ENCODE measurements at regions not wholly inside any gene's neighbourhood (a gene's known extent, or its start where the extent isn't known, plus 50 kb on each side); places are given as distances from the start of the nearest gene placed in this dataset.

- H3K27ac ChIP-seq (ENCODE audit: low read depth in 1 of 2, low read length in 2 of 2): no peak overlapping the region
- ATAC-seq (ENCODE audit: poor library complexity) (no peak), DNase-seq (no peak)
- H3K4me1 Mint-ChIP-seq (ENCODE audit: low read depth): no peaks in the 10 kb centered on the region
- H3K9me3 ChIP-seq (ENCODE audit: control insufficient read depth in 1 of 2, insufficient read depth in 1 of 2, low read length in 2 of 2): no peaks in the 10 kb centered on the region
- H3K27me3 Mint-ChIP-seq: no peaks in the 10 kb centered on the region
- no peaks in the 10 kb centered on the region for H3K36me3 ChIP-seq (ENCODE audit: insufficient read depth, low read length)
- H3K27ac Mint-ChIP-seq: no peak overlapping the region
- H3K4me3 ChIP-seq (ENCODE audit: low read length): no peak overlapping the region
- H3K9me3 Mint-ChIP-seq: no peaks in the 10 kb centered on the region
- no peak overlapping the region for H3K4me3 Mint-ChIP-seq
- no peaks in the 10 kb centered on the region for H3K4me1 ChIP-seq (ENCODE audit: insufficient read depth, low read length)
- ChIA-PET CTCF (no interaction called here), POLR2A (no interaction called here)
- no peaks in the 10 kb centered on the region for H3K36me3 Mint-ChIP-seq (ENCODE audit: low read depth)
- no peak for TF ChIP-seq CTCF (IDR thresholded peaks at IDR 0.05)
- intact Hi-C loops (cut with DNase I, micrococcal nuclease): no loop called here
- no peaks in the 10 kb centered on the region for H3K27me3 ChIP-seq (ENCODE audit: control insufficient read depth in 1 of 2, insufficient read depth in 2 of 2, low read length in 2 of 2)
Measured at GRCh38 chr21:38621132-38621531, 122.9 kb upstream of the ERG start.

GRCh38 chr21:38622081-38622826, 124.0 kb upstream of the ERG start:
- no peak overlapping the region for H3K4me3 Mint-ChIP-seq
- no peaks in the 10 kb centered on the region for H3K36me3 Mint-ChIP-seq (ENCODE audit: low read depth)
- ATAC-seq (ENCODE audit: poor library complexity): no peak

GRCh38 chr21:38622827-38623209, 124.5 kb upstream of the ERG start:
- ATAC-seq (ENCODE audit: poor library complexity): no peak
- no peak for TF ChIP-seq CTCF (IDR thresholded peaks at IDR 0.05)
- Histone ChIP-seq H3K27me3 (ENCODE audit: control insufficient read depth in 1 of 2, insufficient read depth in 2 of 2, low read length in 2 of 2) (no peaks in the 10 kb centered on the region), H3K36me3 (ENCODE audit: insufficient read depth, low read length) (no peaks in the 10 kb centered on the region), H3K9me3 (ENCODE audit: control insufficient read depth in 1 of 2, insufficient read depth in 1 of 2, low read length in 2 of 2) (no peaks in the 10 kb centered on the region), H3K4me1 (ENCODE audit: insufficient read depth, low read length) (no peaks in the 10 kb centered on the region), H3K27ac (ENCODE audit: low read depth in 1 of 2, low read length in 2 of 2) (no peak overlapping the region), H3K4me3 (ENCODE audit: low read length) (no peak overlapping the region)
- CTCF ChIA-PET: no interaction called here
- intact Hi-C loops (cut with DNase I, micrococcal nuclease): no loop called here
- POLR2A ChIA-PET: no interaction called here
- H3K4me3 Mint-ChIP-seq: no peak overlapping the region
- no peak overlapping the region for H3K27ac Mint-ChIP-seq
- no peaks in the 10 kb centered on the region for H3K27me3 Mint-ChIP-seq
- H3K4me1 Mint-ChIP-seq (ENCODE audit: low read depth): no peaks in the 10 kb centered on the region
- no peaks in the 10 kb centered on the region for H3K9me3 Mint-ChIP-seq
- H3K36me3 Mint-ChIP-seq (ENCODE audit: low read depth): no peaks in the 10 kb centered on the region
- no peak for DNase-seq

More at GRCh38 chr21:38622081-38622826, 124.0 kb upstream of the ERG start:
- Histone ChIP-seq H3K9me3 (ENCODE audit: control insufficient read depth in 1 of 2, insufficient read depth in 1 of 2, low read length in 2 of 2) (no peaks in the 10 kb centered on the region), H3K36me3 (ENCODE audit: insufficient read depth, low read length) (no peaks in the 10 kb centered on the region), H3K4me1 (ENCODE audit: insufficient read depth, low read length) (no peaks in the 10 kb centered on the region), H3K4me3 (ENCODE audit: low read length) (no peak overlapping the region), H3K27me3 (ENCODE audit: control insufficient read depth in 1 of 2, insufficient read depth in 2 of 2, low read length in 2 of 2) (no peaks in the 10 kb centered on the region), H3K27ac (ENCODE audit: low read depth in 1 of 2, low read length in 2 of 2) (no peak overlapping the region)
- ChIA-PET CTCF (no interaction called here), POLR2A (no interaction called here)
- DNase-seq: no peak
- no peaks in the 10 kb centered on the region for H3K27me3 Mint-ChIP-seq
- H3K4me1 Mint-ChIP-seq (ENCODE audit: low read depth): no peaks in the 10 kb centered on the region
- TF ChIP-seq CTCF (IDR thresholded peaks at IDR 0.05): no peak
- no peak overlapping the region for H3K27ac Mint-ChIP-seq
- no peaks in the 10 kb centered on the region for H3K9me3 Mint-ChIP-seq
- intact Hi-C loops (cut with DNase I, micrococcal nuclease): no loop called here

All from CD4-positive, alpha-beta T cell (primary cell).